ENCODE measurements at regions not wholly inside any gene's neighbourhood (a gene's known extent, or its start where the extent isn't known, plus 50 kb on each side); places are given as distances from the start of the nearest gene placed in this dataset.

DNA sequence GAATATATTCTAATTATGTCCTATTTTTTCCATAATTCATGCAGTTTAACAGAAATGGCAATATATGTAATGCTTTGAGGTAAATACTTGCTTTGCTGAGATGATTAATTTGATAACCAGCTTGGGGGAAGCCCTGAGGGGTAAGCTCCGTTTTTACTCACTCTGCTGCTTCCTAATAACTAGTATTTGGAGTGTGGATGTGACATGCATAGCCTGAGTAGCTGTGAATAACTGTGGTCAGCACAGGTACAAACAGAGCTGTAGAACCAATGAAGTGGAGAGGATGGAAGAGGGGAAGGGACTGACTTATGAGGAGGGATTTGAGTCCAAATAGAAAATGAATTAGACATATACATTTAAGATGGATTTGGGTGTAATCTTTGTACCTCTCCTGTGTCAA lies 1495.5 kb upstream of the DDX18 start:
- TF ChIP-seq EP300 (IDR thresholded peaks at IDR 0.05; ENCODE audit: low read depth) (no peak), POLR2A (IDR thresholded peaks at IDR 0.05) (no peak)
- TF ChIP-seq, protein P1, sequence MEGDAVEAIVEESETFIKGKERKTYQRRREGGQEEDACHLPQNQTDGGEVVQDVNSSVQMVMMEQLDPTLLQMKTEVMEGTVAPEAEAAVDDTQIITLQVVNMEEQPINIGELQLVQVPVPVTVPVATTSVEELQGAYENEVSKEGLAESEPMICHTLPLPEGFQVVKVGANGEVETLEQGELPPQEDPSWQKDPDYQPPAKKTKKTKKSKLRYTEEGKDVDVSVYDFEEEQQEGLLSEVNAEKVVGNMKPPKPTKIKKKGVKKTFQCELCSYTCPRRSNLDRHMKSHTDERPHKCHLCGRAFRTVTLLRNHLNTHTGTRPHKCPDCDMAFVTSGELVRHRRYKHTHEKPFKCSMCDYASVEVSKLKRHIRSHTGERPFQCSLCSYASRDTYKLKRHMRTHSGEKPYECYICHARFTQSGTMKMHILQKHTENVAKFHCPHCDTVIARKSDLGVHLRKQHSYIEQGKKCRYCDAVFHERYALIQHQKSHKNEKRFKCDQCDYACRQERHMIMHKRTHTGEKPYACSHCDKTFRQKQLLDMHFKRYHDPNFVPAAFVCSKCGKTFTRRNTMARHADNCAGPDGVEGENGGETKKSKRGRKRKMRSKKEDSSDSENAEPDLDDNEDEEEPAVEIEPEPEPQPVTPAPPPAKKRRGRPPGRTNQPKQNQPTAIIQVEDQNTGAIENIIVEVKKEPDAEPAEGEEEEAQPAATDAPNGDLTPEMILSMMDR (IDR thresholded peaks at IDR 0.05), result no peak
- intact Hi-C loops (cut with DNase I; ENCODE audit: low total_unique reads), result no loop called here
- H3K4me3 ChIP-seq, result no peak overlapping the region
- H3K27me3 ChIP-seq, result no peaks in the 10 kb centered on the region
- H3K36me3 ChIP-seq, result no peaks in the 10 kb centered on the region
- DNase-seq, result no peak
- no peaks in the 10 kb centered on the region for H3K4me1 ChIP-seq
- peaks cover 0 to 2% of the 10 kb centered on the region in 2 donors for H3K9me3 ChIP-seq
- in situ Hi-C loops (cut with MboI; ENCODE audit: low pct_ligation_motif_present in 1 of 4, low pct_unique_long_range_greater_than_20kb in 1 of 4, low sequenced_read_pairs in 3 of 4), result no loop called here
- H3K27ac ChIP-seq, result no peak overlapping the region
- 10 to 15% methylated on average over 1 of the region's 1 CpG for WGBS, 2 donors (ENCODE audit: low coverage in 1 of 2)

DNA sequence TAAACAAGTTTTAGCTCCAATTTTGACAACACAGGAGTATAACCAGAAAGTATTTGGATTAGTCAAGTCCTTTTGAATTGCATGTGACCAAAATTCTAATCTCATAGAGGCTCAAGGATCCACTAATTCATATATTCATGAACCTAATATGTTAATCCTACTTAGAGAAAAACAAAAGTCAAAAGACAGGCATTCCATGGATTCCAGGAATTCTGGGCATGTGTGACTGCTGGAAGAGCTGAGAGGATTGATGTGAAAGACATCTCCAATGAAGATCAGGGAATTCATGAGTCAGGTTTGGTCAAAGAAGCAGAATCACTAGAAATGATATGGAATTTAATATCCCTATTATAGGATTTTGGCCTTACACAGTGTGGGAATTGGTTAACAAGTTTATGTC lies 1494.6 kb upstream of the DDX18 start:
- Histone ChIP-seq H3K36me3 (no peaks in the 10 kb centered on the region), H3K9me3 (peaks cover 0 to 2% of the 10 kb centered on the region in 2 donors), H3K4me3 (no peak overlapping the region), H3K4me1 (no peaks in the 10 kb centered on the region), H3K27me3 (no peaks in the 10 kb centered on the region), H3K27ac (no peak overlapping the region)
- in situ Hi-C loops (cut with MboI; ENCODE audit: low pct_ligation_motif_present in 1 of 4, low pct_unique_long_range_greater_than_20kb in 1 of 4, low sequenced_read_pairs in 3 of 4) (no loop called here), intact Hi-C loops (cut with DNase I; ENCODE audit: low total_unique reads) (no loop called here)
- TF ChIP-seq, protein P1 (IDR thresholded peaks at IDR 0.05), result no peak
- no peak for TF ChIP-seq EP300 (IDR thresholded peaks at IDR 0.05; ENCODE audit: low read depth)
- TF ChIP-seq POLR2AphosphoS5 (IDR thresholded peaks at IDR 0.05), result no peak
- TF ChIP-seq POLR2A (IDR thresholded peaks at IDR 0.05), result no peak
- no peak for DNase-seq

DNA sequence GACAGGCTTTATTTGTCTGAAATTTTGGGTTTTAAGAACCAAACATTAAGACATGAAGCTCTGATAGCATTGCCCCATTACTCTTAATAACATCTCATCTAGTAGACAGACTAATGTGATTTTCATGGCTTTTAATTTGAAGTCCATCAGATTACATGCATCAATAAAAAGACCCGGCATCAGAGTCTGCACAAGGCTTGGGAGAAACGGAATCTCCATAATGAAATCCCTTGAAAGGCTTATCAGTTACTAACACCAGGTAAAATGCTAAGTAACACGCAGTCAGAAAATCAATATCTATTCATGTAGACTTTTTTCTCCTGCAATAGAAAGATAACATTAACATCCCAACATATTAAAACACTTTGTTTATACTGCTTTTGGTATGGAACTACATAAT lies 1485.2 kb upstream of the DDX18 start:
- Histone ChIP-seq H3K9me3 (peaks cover 0 to 3% of the 10 kb centered on the region in 2 donors), H3K36me3 (no peaks in the 10 kb centered on the region), H3K4me3 (no peak overlapping the region), H3K27ac (no peak overlapping the region), H3K27me3 (no peaks in the 10 kb centered on the region), H3K4me1 (no peaks in the 10 kb centered on the region)
- DNase-seq, result no peak
- 77 to 78% methylated on average over 3 of the region's 3 CpGs for WGBS, 2 donors (ENCODE audit: low coverage in 1 of 2)
- intact Hi-C loops (cut with DNase I; ENCODE audit: low total_unique reads), result no loop called here
- in situ Hi-C loops (cut with MboI; ENCODE audit: low pct_ligation_motif_present in 1 of 4, low pct_unique_long_range_greater_than_20kb in 1 of 4, low sequenced_read_pairs in 3 of 4), result no loop called here
- TF ChIP-seq POLR2AphosphoS5 (IDR thresholded peaks at IDR 0.05), result no peak
- TF ChIP-seq EP300 (IDR thresholded peaks at IDR 0.05; ENCODE audit: low read depth), result no peak
- TF ChIP-seq, protein P1 (IDR thresholded peaks at IDR 0.05), result no peak

DNA sequence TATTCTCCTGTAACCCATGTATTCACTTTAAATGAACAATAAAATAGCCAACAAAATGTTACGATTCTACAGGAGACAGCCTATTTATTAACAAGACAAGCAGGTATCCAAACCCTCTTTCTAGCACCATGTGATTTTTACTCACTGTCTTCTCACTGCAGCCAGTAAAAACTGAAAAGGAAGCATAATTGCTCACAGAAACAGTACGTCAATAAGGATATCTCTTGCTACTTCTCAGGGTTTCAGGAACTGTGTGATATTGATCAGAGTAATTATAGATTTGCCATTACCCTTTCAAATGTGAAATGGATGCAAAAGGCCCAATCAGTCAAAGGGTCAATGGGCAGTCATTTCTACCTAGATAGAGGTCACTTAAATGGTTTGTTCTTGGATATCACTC lies 1473.8 kb upstream of the DDX18 start:
- Histone ChIP-seq H3K4me3 (no peak overlapping the region), H3K4me1 (no peaks in the 10 kb centered on the region), H3K27ac (no peak overlapping the region), H3K36me3 (no peaks in the 10 kb centered on the region), H3K9me3 (no peaks in the 10 kb centered on the region), H3K27me3 (no peaks in the 10 kb centered on the region)
- TF ChIP-seq EP300 (IDR thresholded peaks at IDR 0.05; ENCODE audit: low read depth) (no peak), POLR2AphosphoS5 (IDR thresholded peaks at IDR 0.05) (no peak), POLR2A (IDR thresholded peaks at IDR 0.05) (no peak)
- TF ChIP-seq, protein P1 (IDR thresholded peaks at IDR 0.05), result no peak
- 81 to 86% methylated on average over 2 of the region's 2 CpGs for WGBS, 2 donors (ENCODE audit: low coverage in 1 of 2)
- in situ Hi-C loops (cut with MboI; ENCODE audit: low pct_ligation_motif_present in 1 of 4, low pct_unique_long_range_greater_than_20kb in 1 of 4, low sequenced_read_pairs in 3 of 4), result no loop called here
- no peak for DNase-seq
- intact Hi-C loops (cut with DNase I; ENCODE audit: low total_unique reads), result no loop called here

All from transverse colon (tissue), 4 donors.